Skeletal muscle tissue (tissue), 3 donors: ENCODE measurements at regions not wholly inside any gene's neighbourhood (a gene's known extent, or its start where the extent isn't known, plus 50 kb on each side); places are given as distances from the start of the nearest gene placed in this dataset.

Experiments
- H3K27ac ChIP-seq: one replicate; pipeline ENCODE4 v1.7.0; 2013; ENCODE audit warnings: mild to moderate bottlenecking, low read depth, low read length, inconsistent platforms
- H3K27me3 ChIP-seq, 3 donors: one replicate each; pipeline ENCODE4 v1.7.0; 2013; ENCODE audit warnings: low read length in 3 of 3; ENCODE audit not compliant: control insufficient read depth in 3 of 3, insufficient read depth in 3 of 3
- H3K36me3 ChIP-seq, 3 donors: one replicate each; pipeline ENCODE4 v1.7.0; 2013; ENCODE audit warnings: low read length in 3 of 3; ENCODE audit not compliant: control insufficient read depth in 3 of 3, insufficient read depth in 3 of 3
- H3K4me1 ChIP-seq, 3 donors: one replicate each; pipeline ENCODE4 v1.7.0; 2013; ENCODE audit warnings: low read length in 3 of 3, mild to moderate bottlenecking in 3 of 3; ENCODE audit not compliant: control insufficient read depth in 3 of 3, insufficient read depth in 3 of 3
- H3K4me3 ChIP-seq, 3 donors: one replicate each; pipeline ENCODE4 v1.7.0; 2013; ENCODE audit warnings: low read length in 3 of 3
- H3K9ac ChIP-seq, 3 donors: one replicate each; pipeline ENCODE4 v1.7.0; 2013; ENCODE audit warnings: low read length in 3 of 3, mild to moderate bottlenecking in 3 of 3, moderate library complexity in 2 of 3, low read depth in 1 of 3
- H3K9me3 ChIP-seq, 3 donors: one replicate each; pipeline ENCODE4 v1.7.0; 2013; ENCODE audit warnings: low read length in 3 of 3; ENCODE audit not compliant: control insufficient read depth in 3 of 3
- donor health status: Osteomylitis.

- Histone ChIP-seq H3K36me3 (no peaks in the 10 kb centered on the region), H3K27me3 (no peaks in the 10 kb centered on the region), H3K4me3 (no peak overlapping the region), H3K4me1 (no peaks in the 10 kb centered on the region), H3K9ac (no peak overlapping the region), H3K27ac (no peak overlapping the region), H3K9me3 (no peaks in the 10 kb centered on the region)
Observed at GRCh38 chrX:137313627-137314026, 252.3 kb upstream of the ZIC3 start.

- Histone ChIP-seq H3K9ac (no peak overlapping the region), H3K36me3 (no peaks in the 10 kb centered on the region), H3K4me3 (no peak overlapping the region), H3K27me3 (no peaks in the 10 kb centered on the region), H3K4me1 (no peaks in the 10 kb centered on the region), H3K9me3 (peaks cover 0 to 4% (median 0%) of the 10 kb centered on the region in 3 donors), H3K27ac (no peak overlapping the region)
Observed at GRCh38 chrX:137305404-137305803, 260.5 kb upstream of the ZIC3 start.

- Histone ChIP-seq H3K9me3 (no peaks in the 10 kb centered on the region), H3K36me3 (no peaks in the 10 kb centered on the region), H3K27me3 (no peaks in the 10 kb centered on the region), H3K27ac (no peak overlapping the region), H3K4me1 (no peaks in the 10 kb centered on the region), H3K4me3 (no peak overlapping the region), H3K9ac (no peak overlapping the region)
Observed at GRCh38 chrX:137297167-137297566, 263.4 kb upstream of the GPR101 start.

- no peaks in the 10 kb centered on the region for H3K27me3 ChIP-seq
- no peaks in the 10 kb centered on the region for H3K9me3 ChIP-seq
- H3K9ac ChIP-seq = no peak overlapping the region
- H3K4me1 ChIP-seq = no peaks in the 10 kb centered on the region
- no peak overlapping the region for H3K27ac ChIP-seq
- H3K4me3 ChIP-seq = no peak overlapping the region
- no peaks in the 10 kb centered on the region for H3K36me3 ChIP-seq
Observed at GRCh38 chrX:137290011-137290410, 256.2 kb upstream of the GPR101 start.

GRCh38 chrX:137287191-137287590 is 253.4 kb upstream of the GPR101 start:
- Histone ChIP-seq H3K4me3 (no peak overlapping the region), H3K27ac (no peak overlapping the region), H3K36me3 (no peaks in the 10 kb centered on the region), H3K9me3 (no peaks in the 10 kb centered on the region), H3K27me3 (peaks cover 0 to 3% (median 0%) of the 10 kb centered on the region in 3 donors), H3K4me1 (no peaks in the 10 kb centered on the region), H3K9ac (no peak overlapping the region)

GRCh38 chrX:137286423-137286822 is 252.6 kb upstream of the GPR101 start:
- Histone ChIP-seq H3K4me1 (no peaks in the 10 kb centered on the region), H3K27ac (no peak overlapping the region), H3K4me3 (no peak overlapping the region), H3K36me3 (no peaks in the 10 kb centered on the region), H3K9me3 (no peaks in the 10 kb centered on the region), H3K27me3 (peaks cover 0 to 3% (median 0%) of the 10 kb centered on the region in 3 donors), H3K9ac (no peak overlapping the region)

GRCh38 chrX:137278825-137279224 is 245.0 kb upstream of the GPR101 start:
- Histone ChIP-seq H3K9ac (no peak overlapping the region), H3K36me3 (no peaks in the 10 kb centered on the region), H3K9me3 (no peaks in the 10 kb centered on the region), H3K4me1 (no peaks in the 10 kb centered on the region), H3K4me3 (no peak overlapping the region), H3K27me3 (peaks cover 0 to 3% (median 0%) of the 10 kb centered on the region in 3 donors), H3K27ac (no peak overlapping the region)

- Histone ChIP-seq H3K9me3 (no peaks in the 10 kb centered on the region), H3K27ac (no peak overlapping the region), H3K4me3 (no peak overlapping the region), H3K27me3 (peaks cover 0 to 3% (median 0%) of the 10 kb centered on the region in 3 donors), H3K36me3 (no peaks in the 10 kb centered on the region), H3K9ac (no peak overlapping the region), H3K4me1 (no peaks in the 10 kb centered on the region)
Observed at GRCh38 chrX:137263374-137263773, 229.6 kb upstream of the GPR101 start.

- Histone ChIP-seq H3K9me3 (no peaks in the 10 kb centered on the region), H3K9ac (no peak overlapping the region), H3K27me3 (no peaks in the 10 kb centered on the region), H3K4me3 (no peak overlapping the region), H3K36me3 (no peaks in the 10 kb centered on the region), H3K4me1 (no peaks in the 10 kb centered on the region), H3K27ac (no peak overlapping the region)
Observed at GRCh38 chrX:137245183-137245582, 211.4 kb upstream of the GPR101 start.

GRCh38 chrX:137236837-137237236 is 203.0 kb upstream of the GPR101 start:
- Histone ChIP-seq H3K9ac (no peak overlapping the region), H3K27ac (no peak overlapping the region), H3K36me3 (no peaks in the 10 kb centered on the region), H3K9me3 (no peaks in the 10 kb centered on the region), H3K4me1 (no peaks in the 10 kb centered on the region), H3K4me3 (no peak overlapping the region), H3K27me3 (no peaks in the 10 kb centered on the region)
